Heart left ventricle (tissue), 13 donors: ENCODE measurements at regions not wholly inside any gene's neighbourhood (a gene's known extent, or its start where the extent isn't known, plus 50 kb on each side); places are given as distances from the start of the nearest gene placed in this dataset.

Experiments used
- POLR2A ChIP-seq, 2 donors: fragments of 450-650 bp; IDR thresholded peaks; one replicate each; pipeline ENCODE4 v1.6.1; 2017; ENCODE audit warnings: antibody characterized with exemption in 2 of 2, mild to moderate bottlenecking in 2 of 2, moderate library complexity in 2 of 2
- TF ChIP-seq, protein P1 (sequence below), 12 donors: fragments of 200-600 bp; sonication (generic) in 4 of 12; IDR thresholded peaks; one replicate each; pipeline versions ENCODE4 v1.5.0 to v1.8.0; 2018 to 2022; ENCODE audit warnings: antibody characterized with exemption in 12 of 12, mild to moderate bottlenecking in 5 of 12
- donor health status: ischemic (EF 13 %, LVEDD 7.1; RV severe dilation, severe dysfunction).
- donor health status: DM: no; HTN: yes; CAD: no.
- donor health status: DM: no; HTN: no; CAD: no.
- donor health status: ischemic (EF 25% LVEDD 6.9; RV normal size, moderate dysfunction).
- donor health status: ischemic (EF 25% LVEDD 5.7; RV mildly dilated, moderate dysfunction).
- donor health status: ischemic (EF 35%, LVEDD 5.7; RV mildly dilated, moderate dysfunction).
- donor health status: nonischemic (EF 11% LVEDD 7.7; RV severe dilation, severe dysfunction).
- donor health status: DM: yes; HTN: yes; CAD: no.
- donor health status: PGD.
- donor health status: ischemic (EF 29% LVEDD 5.4; RV normal size, mild dysfunction).
- donor health status: nonischemic (EF 23%, LVEDD 6.1; RV moderate dilation, normal function).

DNA sequence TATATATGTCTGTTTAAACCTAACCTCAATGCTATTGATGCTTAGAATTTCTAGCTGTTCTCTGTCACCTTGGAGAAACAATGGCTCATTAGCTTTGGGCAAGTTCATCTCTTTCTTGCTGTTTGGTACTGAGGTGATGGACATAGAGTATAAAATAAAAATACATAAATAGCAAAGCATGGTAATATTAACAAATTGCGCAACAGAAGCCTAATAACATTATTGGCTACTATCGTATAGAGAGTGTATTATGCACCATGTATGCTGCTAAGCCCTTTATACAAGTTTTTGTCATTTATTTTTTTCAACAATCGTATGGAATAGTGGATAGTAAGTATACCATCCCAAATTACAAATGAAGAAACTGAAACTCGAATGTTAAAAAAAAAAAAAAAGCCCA, 100.1 kb downstream of the ICOS start:
- TF ChIP-seq, protein P1, sequence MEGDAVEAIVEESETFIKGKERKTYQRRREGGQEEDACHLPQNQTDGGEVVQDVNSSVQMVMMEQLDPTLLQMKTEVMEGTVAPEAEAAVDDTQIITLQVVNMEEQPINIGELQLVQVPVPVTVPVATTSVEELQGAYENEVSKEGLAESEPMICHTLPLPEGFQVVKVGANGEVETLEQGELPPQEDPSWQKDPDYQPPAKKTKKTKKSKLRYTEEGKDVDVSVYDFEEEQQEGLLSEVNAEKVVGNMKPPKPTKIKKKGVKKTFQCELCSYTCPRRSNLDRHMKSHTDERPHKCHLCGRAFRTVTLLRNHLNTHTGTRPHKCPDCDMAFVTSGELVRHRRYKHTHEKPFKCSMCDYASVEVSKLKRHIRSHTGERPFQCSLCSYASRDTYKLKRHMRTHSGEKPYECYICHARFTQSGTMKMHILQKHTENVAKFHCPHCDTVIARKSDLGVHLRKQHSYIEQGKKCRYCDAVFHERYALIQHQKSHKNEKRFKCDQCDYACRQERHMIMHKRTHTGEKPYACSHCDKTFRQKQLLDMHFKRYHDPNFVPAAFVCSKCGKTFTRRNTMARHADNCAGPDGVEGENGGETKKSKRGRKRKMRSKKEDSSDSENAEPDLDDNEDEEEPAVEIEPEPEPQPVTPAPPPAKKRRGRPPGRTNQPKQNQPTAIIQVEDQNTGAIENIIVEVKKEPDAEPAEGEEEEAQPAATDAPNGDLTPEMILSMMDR (IDR thresholded peaks at IDR 0.05) = no peak
- no peak for TF ChIP-seq POLR2A (IDR thresholded peaks at IDR 0.05)
